OCI-LY3 (cell line): ENCODE measurements at regions not wholly inside any gene's neighbourhood (a gene's known extent, or its start where the extent isn't known, plus 50 kb on each side); places are given as distances from the start of the nearest gene placed in this dataset.

Source experiments
- EZH2phosphoT487 ChIP-seq: fragments of 200-600 bp; shearing (Covaris generic); IDR thresholded peaks from 2 replicates; pipeline ENCODE4 v1.6.1; 2018; ENCODE audit warnings: antibody characterized with exemption, mixed run types, low read depth
- TF ChIP-seq, protein P1 (sequence below): fragments of 200-600, 300-600 bp; sonication (generic); IDR thresholded peaks from 2 replicates; pipeline ENCODE4 v1.5.1; 2014; ENCODE audit warnings: antibody characterized with exemption, low read length, low read depth

- TF ChIP-seq, protein P1, sequence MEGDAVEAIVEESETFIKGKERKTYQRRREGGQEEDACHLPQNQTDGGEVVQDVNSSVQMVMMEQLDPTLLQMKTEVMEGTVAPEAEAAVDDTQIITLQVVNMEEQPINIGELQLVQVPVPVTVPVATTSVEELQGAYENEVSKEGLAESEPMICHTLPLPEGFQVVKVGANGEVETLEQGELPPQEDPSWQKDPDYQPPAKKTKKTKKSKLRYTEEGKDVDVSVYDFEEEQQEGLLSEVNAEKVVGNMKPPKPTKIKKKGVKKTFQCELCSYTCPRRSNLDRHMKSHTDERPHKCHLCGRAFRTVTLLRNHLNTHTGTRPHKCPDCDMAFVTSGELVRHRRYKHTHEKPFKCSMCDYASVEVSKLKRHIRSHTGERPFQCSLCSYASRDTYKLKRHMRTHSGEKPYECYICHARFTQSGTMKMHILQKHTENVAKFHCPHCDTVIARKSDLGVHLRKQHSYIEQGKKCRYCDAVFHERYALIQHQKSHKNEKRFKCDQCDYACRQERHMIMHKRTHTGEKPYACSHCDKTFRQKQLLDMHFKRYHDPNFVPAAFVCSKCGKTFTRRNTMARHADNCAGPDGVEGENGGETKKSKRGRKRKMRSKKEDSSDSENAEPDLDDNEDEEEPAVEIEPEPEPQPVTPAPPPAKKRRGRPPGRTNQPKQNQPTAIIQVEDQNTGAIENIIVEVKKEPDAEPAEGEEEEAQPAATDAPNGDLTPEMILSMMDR, result no peak
- no peak for TF ChIP-seq EZH2phosphoT487
Observed at GRCh38 chr5:103414604-103415003, 148.0 kb downstream of the NUDT12 start.
